Right kidney (tissue), 1 donor: ENCODE measurements at regions not wholly inside any gene's neighbourhood (a gene's known extent, or its start where the extent isn't known, plus 50 kb on each side); places are given as distances from the start of the nearest gene placed in this dataset.

Experiments used
- DNase-seq: peaks from one replicate; pipeline ENCODE4 v3.0.0-alpha.2; 2016

- DNase-seq, result no peak
These were observed 51.6 kb downstream of the SPANXA2 start for GRCh38 chrX:141641138-141641537.

DNA sequence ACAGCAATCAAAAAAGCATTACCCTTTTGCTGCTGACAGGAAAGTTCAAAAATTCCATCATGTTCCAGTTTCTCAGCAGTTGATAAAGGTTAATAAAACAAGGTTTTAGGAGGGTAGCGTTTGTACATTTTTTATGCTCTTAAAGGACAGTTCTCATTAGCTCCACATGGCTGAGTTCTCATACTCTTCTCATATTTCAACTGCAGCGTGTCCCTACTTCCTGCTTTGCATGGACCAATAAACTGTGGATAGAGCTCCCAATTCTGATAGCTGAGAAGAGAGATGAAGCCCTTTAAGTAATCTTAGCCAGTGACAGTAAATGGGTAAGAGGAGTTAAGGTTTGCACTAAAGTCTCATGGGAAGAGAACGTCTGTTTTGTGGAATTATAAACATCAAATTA lies 53.5 kb downstream of the SPANXA2 start:
- DNase-seq, result peak; percentile 2
